Heart left ventricle (tissue), 16 donors: ENCODE measurements at regions not wholly inside any gene's neighbourhood (a gene's known extent, or its start where the extent isn't known, plus 50 kb on each side); places are given as distances from the start of the nearest gene placed in this dataset.

ENCODE experiments used
- ATAC-seq, 4 donors: fragments of 200-7000 bp; cut with Tn5 transposase; one replicate each; pipeline ENCODE4 v1.9.1; 2020 to 2022; ENCODE audit warnings: moderate library complexity in 4 of 4, mild to moderate bottlenecking in 3 of 4, moderate number of reproducible peaks in 1 of 4
- DNase-seq, 5 donors: peaks; one replicate each; pipeline ENCODE4 v3.0.0-alpha.2; 2020
- H3K27ac ChIP-seq, 12 donors: fragments of 200-600 bp; sonication (generic) in 4 of 12; one replicate each; pipeline versions ENCODE4 v1.5.0 to v1.8.0; 2016 to 2022; ENCODE audit warnings: mild to moderate bottlenecking in 2 of 12
- H3K27me3 ChIP-seq, 9 donors: fragments of 200-600 bp; sonication (generic) in 2 of 9; one replicate each; pipeline versions ENCODE4 v1.5.1 to v1.8.0; 2016 to 2022; ENCODE audit warnings: mild to moderate bottlenecking in 3 of 9
- H3K36me3 ChIP-seq, 9 donors: fragments of 200-600 bp; sonication (generic) in 2 of 9; one replicate each; pipeline versions ENCODE4 v1.5.0 to v1.8.0; 2018 to 2022; ENCODE audit warnings: mild to moderate bottlenecking in 2 of 9
- H3K4me1 ChIP-seq, 12 donors: fragments of 200-600 bp; sonication (generic) in 4 of 12; one replicate each; pipeline versions ENCODE4 v1.5.0 to v1.8.0; 2016 to 2022; ENCODE audit warnings: mild to moderate bottlenecking in 3 of 12
- H3K4me3 ChIP-seq, 12 donors: fragments of 200-600 bp; sonication (generic) in 4 of 12; one replicate each; pipeline versions ENCODE4 v1.5.0 to v1.8.0; 2017 to 2022; ENCODE audit warnings: mild to moderate bottlenecking in 9 of 12, moderate library complexity in 4 of 12
- H3K9me3 ChIP-seq, 12 donors: fragments of 200-600 bp; sonication (generic) in 4 of 12; one replicate each; pipeline versions ENCODE4 v1.5.0 to v1.8.0; 2016 to 2022; ENCODE audit warnings: mild to moderate bottlenecking in 1 of 12
- CTCF ChIP-seq, 12 donors: fragments of 200-600 bp; sonication (generic) in 4 of 12; IDR thresholded peaks; one replicate each; pipeline versions ENCODE4 v1.5.0 to v1.8.0; 2018 to 2022; ENCODE audit warnings: antibody characterized with exemption in 12 of 12, mild to moderate bottlenecking in 5 of 12
- POLR2A ChIP-seq, 2 donors: fragments of 450-650 bp; IDR thresholded peaks; one replicate each; pipeline ENCODE4 v1.6.1; 2017; ENCODE audit warnings: antibody characterized with exemption in 2 of 2, mild to moderate bottlenecking in 2 of 2, moderate library complexity in 2 of 2
- WGBS, 4 donors: extraction: QIAGEN DNeasy Blood & Tissue Kit in 2 of 4; methylation state at CpG; one replicate each; pipeline versions ENCODE4 v1.1.5 to v1.1.7; 2013 to 2018; 5-methylcytosine and 5-hydroxymethylcytosine counted together
- intact Hi-C, 10 donors: fragments of 100-400 bp; cut with DNase I; formaldehyde crosslinking; loops; one replicate each; pipeline versions ENCODE4 v1.11.1 to v1.14.2; 2022
- donor health status: ischemic (EF 13 %, LVEDD 7.1; RV severe dilation, severe dysfunction).
- donor health status: healthy with polysubstance abuse.
- donor health status: DM: no; HTN: yes; CAD: no.
- donor health status: DM: no; HTN: no; CAD: no.
- donor health status: ischemic (EF 25% LVEDD 6.9; RV normal size, moderate dysfunction).
- donor health status: ischemic (EF 25% LVEDD 5.7; RV mildly dilated, moderate dysfunction).
- donor health status: healthy.
- donor health status: DM: yes; HTN: yes; CAD: no.
- donor health status: ischemic (EF 35%, LVEDD 5.7; RV mildly dilated, moderate dysfunction).
- donor health status: nonischemic (EF 11% LVEDD 7.7; RV severe dilation, severe dysfunction).
- donor health status: DM: yes; HTN: yes; CAD: no.
- donor health status: PGD.
- donor health status: ischemic (EF 29% LVEDD 5.4; RV normal size, mild dysfunction).
- donor health status: nonischemic (EF 23%, LVEDD 6.1; RV moderate dilation, normal function).

- DNase-seq (no peak), ATAC-seq (peak; percentile 57 to 83 (median 76))
- Histone ChIP-seq H3K36me3 (no peaks in the 10 kb centered on the region), H3K4me1 (peaks cover 0 to 9% (median 0%) of the 10 kb centered on the region in 12 donors), H3K4me3 (no peak overlapping the region), H3K27ac (peak overlapping the region in 9 of 12 donors; percentile 1 to 60 (median 28)), H3K27me3 (no peaks in the 10 kb centered on the region), H3K9me3 (peaks cover 0 to 11% (median 1%) of the 10 kb centered on the region in 12 donors)
- TF ChIP-seq POLR2A (IDR thresholded peaks at IDR 0.05): no peak
- no peak for TF ChIP-seq CTCF (IDR thresholded peaks at IDR 0.05)
- 14 to 29% (median 21%) methylated on average over 3 of the region's 3 CpGs for WGBS, 4 donors
- intact Hi-C loops: no loop called here
Observed at GRCh38 chr10:9547936-9548904, 1469.5 kb upstream of the CELF2 start.

- no peak overlapping the region for H3K4me3 ChIP-seq
- DNase-seq (no peak), ATAC-seq (no peak)
- H3K27me3 ChIP-seq: no peaks in the 10 kb centered on the region
- H3K9me3 ChIP-seq: peaks cover 0 to 11% (median 1%) of the 10 kb centered on the region in 12 donors
- no peaks in the 10 kb centered on the region for H3K36me3 ChIP-seq
- H3K27ac ChIP-seq: no peak overlapping the region
- TF ChIP-seq POLR2A (IDR thresholded peaks at IDR 0.05) (no peak), CTCF (IDR thresholded peaks at IDR 0.05) (no peak)
- H3K4me1 ChIP-seq: peaks cover 0 to 10% (median 0%) of the 10 kb centered on the region in 12 donors
- intact Hi-C loops: no loop called here
- WGBS, 4 donors: 92 to 94% (median 92%) methylated on average over 2 of the region's 2 CpGs
Observed at GRCh38 chr10:9550810-9551209, 1466.9 kb upstream of the CELF2 start.

- peaks cover 0 to 4% (median 0%) of the 10 kb centered on the region in 12 donors for H3K4me1 ChIP-seq
- H3K36me3 ChIP-seq: no peaks in the 10 kb centered on the region
- no peaks in the 10 kb centered on the region for H3K27me3 ChIP-seq
- DNase-seq (no peak), ATAC-seq (no peak)
- intact Hi-C loops: no loop called here
- H3K9me3 ChIP-seq: peaks cover 0 to 11% (median 1%) of the 10 kb centered on the region in 12 donors
- H3K27ac ChIP-seq: no peak overlapping the region
- no peak overlapping the region for H3K4me3 ChIP-seq
- no peak for TF ChIP-seq CTCF (IDR thresholded peaks at IDR 0.05)
- WGBS, 4 donors: 46 to 67% (median 52%) methylated on average over 1 of the region's 1 CpG
Observed at GRCh38 chr10:9554321-9554720, 1463.4 kb upstream of the CELF2 start.

- no peak for TF ChIP-seq POLR2A (IDR thresholded peaks at IDR 0.05)
- TF ChIP-seq CTCF (IDR thresholded peaks at IDR 0.05): no peak
- Histone ChIP-seq H3K9me3 (no peaks in the 10 kb centered on the region), H3K4me3 (no peak overlapping the region), H3K27ac (no peak overlapping the region), H3K4me1 (no peaks in the 10 kb centered on the region), H3K27me3 (no peaks in the 10 kb centered on the region), H3K36me3 (no peaks in the 10 kb centered on the region)
- DNase-seq (no peak), ATAC-seq (no peak)
- intact Hi-C loops: no loop called here
- WGBS, 4 donors: 56 to 65% (median 61%) methylated on average over 3 of the region's 3 CpGs
Observed at GRCh38 chr10:9560976-9561375, 1456.7 kb upstream of the CELF2 start.
